ENCODE measurements at regions not wholly inside any gene's neighbourhood (a gene's known extent, or its start where the extent isn't known, plus 50 kb on each side); places are given as distances from the start of the nearest gene placed in this dataset.

- no peak for TF ChIP-seq CTCF (conservative IDR thresholded peaks at IDR 0.05; ENCODE audit: low read length)
- TF ChIP-seq EZH2phosphoT487 (IDR thresholded peaks at IDR 0.05; ENCODE audit: borderline replicate concordance) = no peak
Measured at GRCh38 chr4:73684097-73684496, 56.3 kb upstream of the CXCL8 start.

Measured in Loucy (cell line).